GM19023 (cell line): ENCODE measurements at regions not wholly inside any gene's neighbourhood (a gene's known extent, or its start where the extent isn't known, plus 50 kb on each side); places are given as distances from the start of the nearest gene placed in this dataset.
"Not testable (repeated sequence)": the region's sequence is repeated elsewhere in the genome, so short reads cannot be mapped to it uniquely, and the experiment has no call there.

Experiments
- ATAC-seq: cut with Tn5 transposase; IDR thresholded peaks from one replicate; pipeline ENCODE4 v1.9.1; 2021; ENCODE audit warnings: mild to moderate bottlenecking, moderate library complexity; ENCODE audit not compliant: unreplicated experiment

GRCh38 chr3:194908496-194908895, 222.8 kb downstream of the FAM43A start:
- no peak for ATAC-seq

DNA sequence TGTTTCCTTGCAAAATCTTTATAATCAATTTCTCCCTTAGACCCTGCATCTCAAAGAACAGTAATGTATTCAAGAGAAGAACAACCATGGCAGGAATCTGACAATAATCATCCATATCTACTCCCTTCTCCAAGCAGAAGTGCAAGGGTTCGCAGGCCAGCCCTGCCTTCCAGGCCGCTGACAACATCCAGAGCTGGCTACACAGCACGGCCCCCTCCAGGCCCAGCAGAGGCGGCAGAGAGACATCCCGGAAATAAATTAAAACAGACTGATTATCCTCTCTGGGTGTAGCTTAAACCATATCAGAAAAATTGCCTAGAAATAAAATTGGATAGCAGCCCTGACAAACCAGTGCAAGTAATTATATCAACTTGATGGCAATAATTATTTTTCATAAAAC, 223.3 kb downstream of the FAM43A start:
- no peak for ATAC-seq

- ATAC-seq = no peak
These were observed 224.8 kb downstream of the FAM43A start for GRCh38 chr3:194910414-194910984.

- ATAC-seq = no peak
These were observed 227.6 kb downstream of the FAM43A start for GRCh38 chr3:194913316-194913715.

DNA sequence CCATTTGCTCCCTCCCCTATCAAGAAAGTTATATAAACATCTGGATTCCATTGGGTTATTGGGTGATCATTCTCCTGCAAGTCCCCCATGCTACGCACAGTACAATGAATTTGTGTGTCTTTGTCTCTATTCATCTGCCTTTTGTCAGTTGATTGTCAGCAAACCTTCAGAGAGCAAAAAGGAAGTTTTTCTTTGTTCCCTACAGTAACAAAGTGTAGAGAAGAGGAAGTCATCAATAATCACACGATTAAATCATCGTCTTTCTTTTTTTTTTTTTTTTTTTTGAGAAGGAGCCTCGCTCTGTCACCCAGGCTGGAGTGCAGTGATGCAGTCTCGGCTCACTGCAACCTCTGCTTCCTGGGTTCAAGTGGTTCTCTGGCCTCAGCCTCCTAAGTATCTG, 239.2 kb downstream of the FAM43A start:
- not testable (repeated sequence) for ATAC-seq

- ATAC-seq = no peak
These were observed 239.9 kb downstream of the FAM43A start for GRCh38 chr3:194925614-194926013.

GRCh38 chr3:194928227-194928626, 242.5 kb downstream of the FAM43A start:
- no peak for ATAC-seq

GRCh38 chr3:194928831-194929577, 243.3 kb downstream of the FAM43A start:
- no peak for ATAC-seq

GRCh38 chr3:194929578-194929960, 243.9 kb downstream of the FAM43A start:
- ATAC-seq = no peak

DNA sequence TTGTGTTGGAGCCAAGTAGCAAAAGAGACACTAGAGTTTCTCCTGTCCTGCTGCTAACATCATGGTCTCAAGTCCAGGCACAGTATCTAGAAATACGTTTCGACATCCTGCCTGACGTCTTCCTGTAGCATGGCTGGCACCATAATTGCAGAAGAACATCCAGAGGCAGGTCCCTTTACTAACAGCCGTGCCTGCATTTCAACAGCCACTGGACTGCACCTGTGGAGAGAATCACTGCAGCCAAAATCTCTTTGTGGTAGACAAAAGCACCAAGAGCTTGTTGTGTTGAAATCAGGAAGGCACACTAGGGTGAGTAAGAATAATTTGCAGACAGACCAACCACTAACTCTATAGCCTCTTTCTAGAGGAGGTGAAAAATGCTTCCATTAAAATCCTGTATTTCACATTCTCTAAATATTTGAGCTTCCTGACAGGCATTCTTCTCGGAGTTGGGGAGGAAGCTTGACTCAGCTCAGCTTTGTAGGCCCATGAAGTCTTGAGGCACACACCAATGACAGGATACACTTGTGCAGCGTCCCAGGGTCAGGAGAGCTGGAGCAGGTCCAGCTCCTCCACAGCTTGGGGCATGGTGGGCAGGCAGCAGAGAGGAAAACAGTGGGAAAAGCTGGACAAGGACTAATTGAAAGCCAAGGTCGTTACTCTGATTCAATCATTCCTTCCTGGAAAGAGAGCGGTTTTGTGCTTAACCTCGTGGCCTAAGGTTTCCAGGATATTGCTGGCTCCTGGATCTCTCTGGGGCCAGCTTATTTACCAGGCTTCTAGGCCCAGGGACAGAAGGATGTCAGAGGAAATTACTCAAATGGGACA, 244.9 kb downstream of the FAM43A start:
- ATAC-seq = no peak

- ATAC-seq = no peak
These were observed 245.7 kb downstream of the FAM43A start for GRCh38 chr3:194931347-194931746.

- ATAC-seq = no peak
These were observed 246.2 kb downstream of the FAM43A start for GRCh38 chr3:194931865-194932264.

- ATAC-seq = no peak
These were observed 247.8 kb downstream of the FAM43A start for GRCh38 chr3:194933465-194933864.

- no peak for ATAC-seq
These were observed 249.4 kb downstream of the FAM43A start for GRCh38 chr3:194935061-194935460.

DNA sequence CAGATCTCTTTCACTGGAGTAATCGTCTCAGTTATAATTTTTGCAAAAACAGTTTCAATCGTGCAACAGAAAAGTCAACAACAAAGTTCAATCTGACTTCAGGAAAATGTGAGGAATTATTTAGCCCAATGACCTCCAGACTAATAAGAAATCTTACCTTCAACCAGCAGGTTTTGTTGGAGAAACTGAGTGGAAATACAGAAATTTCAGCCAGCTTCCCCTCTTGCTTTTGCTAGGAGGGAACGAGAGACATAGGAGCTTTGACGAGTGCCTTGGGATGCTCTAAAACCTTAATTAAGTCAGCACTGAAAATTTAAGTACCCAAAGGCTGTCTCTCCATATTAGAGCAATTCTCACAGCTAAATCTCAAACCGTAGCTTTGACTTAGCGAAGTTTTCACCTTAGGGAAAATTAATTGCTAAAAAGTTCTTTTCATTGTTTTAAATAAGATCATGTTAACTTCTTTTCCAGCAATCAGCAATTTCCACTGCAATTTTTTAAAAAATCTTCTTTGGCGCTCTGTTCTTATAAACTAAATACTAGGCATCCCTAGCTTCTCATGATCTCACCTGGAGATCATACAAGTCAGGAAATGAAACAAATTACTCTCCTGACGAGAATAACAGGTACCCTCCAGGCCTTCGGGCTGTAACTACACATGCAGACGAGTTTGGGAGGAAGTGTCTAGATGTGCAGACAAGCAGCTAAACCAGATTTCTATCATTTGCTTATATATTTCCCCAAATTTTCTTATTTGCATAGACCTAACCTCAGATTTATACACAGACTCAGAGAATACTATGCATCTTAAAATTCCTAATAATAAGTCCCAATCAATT, 250.2 kb downstream of the FAM43A start:
- no peak for ATAC-seq

DNA sequence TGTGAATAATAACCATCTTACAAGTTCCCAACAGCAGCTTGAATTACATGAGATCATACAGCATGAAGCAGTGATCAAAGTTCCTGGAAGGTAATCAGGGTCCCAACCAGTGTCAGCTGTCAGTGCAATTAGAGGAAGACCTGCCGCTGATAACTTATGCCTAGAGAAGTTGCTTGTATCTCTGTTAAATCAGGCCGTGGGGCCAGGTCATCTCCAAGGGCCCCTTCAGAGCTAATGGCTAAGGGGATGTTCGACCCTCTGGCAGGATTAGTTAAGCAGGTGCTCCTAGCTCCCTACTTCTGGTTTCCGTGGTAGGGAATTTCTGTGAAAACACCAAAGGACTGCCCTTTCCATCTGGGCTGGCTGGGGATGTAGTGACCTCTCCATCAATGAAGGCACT, 251.0 kb downstream of the FAM43A start:
- no peak for ATAC-seq

DNA sequence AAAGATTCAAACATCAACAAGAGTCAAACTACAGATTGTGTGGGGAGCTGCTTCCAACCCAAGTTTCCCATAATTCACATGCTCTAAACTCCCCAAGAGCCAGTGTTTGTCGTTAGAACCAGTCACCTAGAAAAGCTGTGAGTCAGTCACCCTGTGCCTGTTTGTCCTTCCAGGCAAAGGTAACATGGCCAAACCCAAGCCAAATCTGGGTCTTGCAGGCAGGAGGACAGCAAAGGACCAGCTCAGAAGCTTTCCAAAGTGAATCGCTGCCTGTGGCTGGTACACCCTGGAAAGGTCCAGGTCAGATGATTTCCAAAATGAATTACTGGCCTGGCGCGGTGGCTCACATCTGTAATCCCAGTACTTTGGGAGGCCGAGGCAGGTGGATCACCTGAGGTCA, 251.5 kb downstream of the FAM43A start:
- ATAC-seq = no peak

GRCh38 chr3:194937882-194938321, 252.2 kb downstream of the FAM43A start:
- ATAC-seq = no peak

DNA sequence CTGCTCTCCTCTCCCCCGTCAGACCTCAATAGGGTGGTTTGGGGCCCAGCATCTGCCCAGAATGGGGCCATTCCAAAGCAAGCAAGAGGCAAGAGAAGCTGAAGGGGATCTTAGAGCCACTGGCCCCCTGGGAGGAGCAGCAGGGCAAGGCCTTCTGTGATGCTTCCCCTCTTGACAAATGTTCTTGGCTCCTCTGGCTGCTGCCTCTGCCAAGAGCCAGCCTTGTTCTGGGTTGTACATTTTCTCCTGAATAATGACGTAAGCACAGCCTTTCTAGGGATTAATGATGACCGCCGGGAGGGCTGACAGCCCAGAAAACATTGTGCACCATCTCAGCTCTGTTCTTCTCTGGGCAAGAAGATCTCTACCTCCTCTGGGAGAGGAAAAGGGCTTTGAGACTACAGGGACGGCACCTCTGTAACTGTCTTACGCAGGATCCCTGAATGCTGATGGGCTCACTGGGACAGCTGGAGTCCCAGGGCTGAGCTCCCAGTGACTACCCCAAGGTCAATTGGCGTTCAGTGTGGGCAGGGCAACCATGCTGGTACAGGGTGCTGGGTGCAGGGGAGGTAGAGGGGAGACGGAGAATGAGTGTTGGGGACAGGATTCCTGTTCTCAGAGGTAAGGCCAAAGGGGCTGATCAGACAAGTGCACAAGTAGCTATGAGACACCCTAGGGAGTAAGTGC, 253.3 kb downstream of the FAM43A start:
- ATAC-seq = no peak

DNA sequence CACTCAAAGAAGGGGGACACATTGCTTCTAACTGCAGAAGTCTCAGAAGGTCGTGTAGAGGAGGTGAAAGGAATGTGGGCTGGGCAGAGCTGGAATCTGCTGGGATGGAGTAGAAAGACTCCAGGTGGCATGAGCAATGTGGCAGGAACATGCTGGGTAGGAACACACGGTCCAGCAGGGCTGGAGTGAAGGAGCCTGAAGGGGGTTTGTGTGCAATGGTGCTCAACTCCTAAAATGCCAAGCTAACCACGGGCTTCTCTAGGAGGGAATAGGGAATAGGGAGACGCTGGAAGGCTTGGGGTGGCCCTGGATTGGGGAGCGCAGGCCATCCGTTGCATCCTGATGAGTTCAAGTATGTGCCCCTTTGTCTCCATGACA, 253.8 kb downstream of the FAM43A start:
- ATAC-seq = no peak
